B cell (primary cell): ENCODE measurements at regions not wholly inside any gene's neighbourhood (a gene's known extent, or its start where the extent isn't known, plus 50 kb on each side); places are given as distances from the start of the nearest gene placed in this dataset.

Source experiments
- ATAC-seq: fragments of 200-7000 bp; cut with Tn5 transposase; one replicate; pipeline ENCODE4 v1.10.0; 2021; ENCODE audit warnings: low read depth, mild to moderate bottlenecking, moderate number of reproducible peaks, moderate library complexity
- CTCF ChIA-PET: fragments of 350-600 bp; sonication (Branson Sonifier 250); formaldehyde crosslinking; loops from one replicate; lab custom pipeline; 2021; ENCODE audit warnings: antibody characterized with exemption, inconsistent platforms; lab: Charles Lee
- POLR2A ChIA-PET: fragments of 350-600 bp; sonication (Branson Sonifier 250); formaldehyde crosslinking; loops from one replicate; lab custom pipeline; 2021; ENCODE audit warnings: antibody characterized with exemption; lab: Charles Lee
- DNase-seq: peaks from one replicate; pipeline ENCODE4 v3.0.0; 2013
- H2AFZ ChIP-seq: 2 replicates; pipeline ENCODE4 v1.6.1; 2012; ENCODE audit warnings: mild to moderate bottlenecking, low read depth, low read length; ENCODE audit not compliant: insufficient read depth, poor library complexity, severe bottlenecking
- H3K27ac ChIP-seq, 2 donors: 1 replicate in 1 of 2; 2 replicates in 1 of 2; pipeline ENCODE4 v1.5.1; 2012 to 2013; ENCODE audit warnings: low read length in 2 of 2, mild to moderate bottlenecking in 2 of 2, moderate library complexity in 1 of 2
- H3K27me3 ChIP-seq, 4 experiments: fragments of 200-600 bp in 1 of 4; sonication (generic) in 1 of 4; replicated peaks in 1 of 4; 1 replicate in 2 of 4; 2 replicates in 2 of 4; pipeline versions ENCODE4 v1.6.1 to v1.7.0; 2013 to 2016; ENCODE audit warnings: low read length in 3 of 4, mild to moderate bottlenecking in 2 of 4, mixed read lengths in 1 of 4, moderate library complexity in 1 of 4; ENCODE audit not compliant: insufficient read depth in 4 of 4, control insufficient read depth in 3 of 4; ENCODE audit errors: control extremely low read depth in 1 of 4
- H3K36me3 ChIP-seq, 2 experiments: replicated peaks in 1 of 2; 1 replicate in 1 of 2; 2 replicates in 1 of 2; pipeline versions ENCODE4 v1.6.1 to v1.7.1; 2013; ENCODE audit warnings: low read length in 1 of 2; ENCODE audit not compliant: insufficient read depth in 2 of 2, control insufficient read depth in 1 of 2; ENCODE audit errors: control extremely low read depth in 1 of 2, extremely low read depth in 1 of 2
- H3K4me1 ChIP-seq, 2 donors: fragments of 200-600 bp in 1 of 2; sonication (generic) in 1 of 2; 1 replicate in 1 of 2; 2 replicates in 1 of 2; pipeline versions ENCODE4 v1.5.1 to v1.6.1; 2013 to 2017; ENCODE audit warnings: low read length in 2 of 2; ENCODE audit not compliant: control insufficient read depth in 2 of 2, insufficient read depth in 2 of 2
- H3K4me2 ChIP-seq: replicated peaks from 2 replicates; pipeline ENCODE3; 2012; ENCODE audit warnings: mild to moderate bottlenecking, low read depth, low read length; ENCODE audit not compliant: poor library complexity, severe bottlenecking
- H3K4me3 ChIP-seq, 5 experiments: fragments of 200-600 bp in 1 of 5; sonication (generic) in 1 of 5; 1 replicate in 3 of 5; 2 replicates in 2 of 5; pipeline versions ENCODE4 v1.5.1 to v1.7.0; 2011 to 2016; ENCODE audit warnings: low read length in 4 of 5, mild to moderate bottlenecking in 4 of 5, low read depth in 2 of 5, control low read depth in 1 of 5, moderate library complexity in 1 of 5; ENCODE audit not compliant: insufficient read depth in 1 of 5; ENCODE audit errors: control extremely low read depth in 1 of 5, extremely low read depth in 1 of 5
- H3K79me2 ChIP-seq: fragments of 200-600 bp; sonication (generic); one replicate; pipeline ENCODE4 v1.6.0; 2016; ENCODE audit warnings: low read length; ENCODE audit not compliant: control insufficient read depth, insufficient read depth
- H3K9ac ChIP-seq: fragments of 200-600 bp; sonication (generic); 2 replicates; pipeline ENCODE4 v1.6.1; 2017; ENCODE audit warnings: mild to moderate bottlenecking, low read length, moderate library complexity
- H3K9me3 ChIP-seq, 3 donors: one replicate each; pipeline versions ENCODE4 v1.6.1 to v1.7.1; 2013; ENCODE audit warnings: low read length in 2 of 3; ENCODE audit not compliant: control insufficient read depth in 2 of 3, insufficient read depth in 1 of 3; ENCODE audit errors: control extremely low read depth in 1 of 3
- H4K20me1 ChIP-seq: 2 replicates; pipeline ENCODE4 v1.6.0; 2012; ENCODE audit warnings: mild to moderate bottlenecking, low read length; ENCODE audit not compliant: insufficient read depth, control insufficient read depth, poor library complexity, severe bottlenecking
- H3K27ac Mint-ChIP-seq: one replicate; pipeline ENCODE4 v1.8.0; 2021; ENCODE audit warnings: mixed read lengths
- H3K27me3 Mint-ChIP-seq: one replicate; pipeline ENCODE4 v1.8.0; 2021; ENCODE audit warnings: mixed read lengths
- H3K4me1 Mint-ChIP-seq: one replicate; pipeline ENCODE4 v1.8.0; 2021; ENCODE audit warnings: mixed read lengths
- H3K4me3 Mint-ChIP-seq: one replicate; pipeline ENCODE4 v1.8.0; 2021; ENCODE audit warnings: mixed read lengths
- H3K9me3 Mint-ChIP-seq: one replicate; pipeline ENCODE4 v1.8.0; 2022; ENCODE audit warnings: mixed read lengths; ENCODE audit not compliant: insufficient read depth
- CTCF ChIP-seq: fragments of 200-600 bp; IDR thresholded peaks from one replicate; pipeline ENCODE4 v1.8.0; 2022; ENCODE audit warnings: antibody characterized with exemption, mild to moderate bottlenecking
- EZH2 ChIP-seq: IDR thresholded peaks from 2 replicates; pipeline ENCODE4 v1.6.1; 2012; ENCODE audit warnings: borderline replicate concordance, low read depth, mild to moderate bottlenecking, moderate library complexity, low read length; ENCODE audit not compliant: insufficient read depth, poor library complexity, severe bottlenecking
- WGBS: methylation state at CpG from one replicate; pipeline ENCODE4 v1.1.5; 2013; ENCODE audit warnings: missing lambda C conversion rate; ENCODE audit not compliant: insufficient coverage; 5-methylcytosine and 5-hydroxymethylcytosine counted together
- intact Hi-C: fragments of 100-400 bp; cut with micrococcal nuclease; formaldehyde crosslinking; loops from one replicate; pipeline ENCODE4 v1.10.0; 2022

- H3K9me3 Mint-ChIP-seq: no peaks in the 10 kb centered on the region
- CTCF ChIA-PET: no interaction called here
- H3K4me3 ChIP-seq: no peak overlapping the region
Measured at GRCh38 chr13:23516702-23517101, 53.5 kb upstream of the TNFRSF19 start.

GRCh38 chr13:23518231-23518630 lies 52.0 kb upstream of the TNFRSF19 start:
- H3K27me3 ChIP-seq: peaks cover 0 to 7% (median 3%) of the 10 kb centered on the region in 4 experiments
- Mint-ChIP-seq H3K27ac (no peak overlapping the region), H3K4me1 (no peaks in the 10 kb centered on the region), H3K9me3 (no peaks in the 10 kb centered on the region), H3K27me3 (peaks cover 39% of the 10 kb centered on the region), H3K4me3 (no peak overlapping the region)
- CTCF ChIA-PET: no interaction called here
- H3K79me2 ChIP-seq: no peaks in the 10 kb centered on the region
- H3K9ac ChIP-seq: no peak overlapping the region
- no peaks in the 10 kb centered on the region for H3K4me1 ChIP-seq
- H3K36me3 ChIP-seq: no peaks in the 10 kb centered on the region
- DNase-seq (no peak), ATAC-seq (no peak)
- H3K9me3 ChIP-seq: no peaks in the 10 kb centered on the region
- WGBS: 100% methylated on average over 3 of the region's 3 CpGs
- intact Hi-C loops: no loop called here
- no peak overlapping the region for H2AFZ ChIP-seq
- no peak for TF ChIP-seq EZH2
- no peak for TF ChIP-seq CTCF
- POLR2A ChIA-PET: no interaction called here
- no peak overlapping the region for H3K27ac ChIP-seq
- no peak overlapping the region for H3K4me2 ChIP-seq
- no peaks in the 10 kb centered on the region for H4K20me1 ChIP-seq
- no peak overlapping the region for H3K4me3 ChIP-seq

More at GRCh38 chr13:23516702-23517101, 53.5 kb upstream of the TNFRSF19 start:
- no peak overlapping the region for H2AFZ ChIP-seq
- Mint-ChIP-seq H3K27me3 (peaks cover 49% of the 10 kb centered on the region), H3K27ac (no peak overlapping the region), H3K4me1 (no peaks in the 10 kb centered on the region), H3K4me3 (no peak overlapping the region)
- intact Hi-C loops: no loop called here
- H3K4me2 ChIP-seq: no peak overlapping the region
- H3K4me1 ChIP-seq: no peaks in the 10 kb centered on the region
- H3K79me2 ChIP-seq: no peaks in the 10 kb centered on the region
- no peaks in the 10 kb centered on the region for H3K9me3 ChIP-seq
- peaks cover 0 to 7% (median 3%) of the 10 kb centered on the region in 4 experiments for H3K27me3 ChIP-seq
- POLR2A ChIA-PET: no interaction called here
- H3K9ac ChIP-seq: no peak overlapping the region
- no CpG with 5 or more reads among the region's 2 CpGs for WGBS
- H3K27ac ChIP-seq: no peak overlapping the region
- no peaks in the 10 kb centered on the region for H3K36me3 ChIP-seq
- no peak for ATAC-seq
- TF ChIP-seq EZH2 (no peak), CTCF (no peak)
- DNase-seq: no peak
- no peaks in the 10 kb centered on the region for H4K20me1 ChIP-seq
